GM21825 (cell line): ENCODE measurements at regions not wholly inside any gene's neighbourhood (a gene's known extent, or its start where the extent isn't known, plus 50 kb on each side); places are given as distances from the start of the nearest gene placed in this dataset.

ENCODE experiments used
- ATAC-seq: cut with Tn5 transposase; IDR thresholded peaks from one replicate; pipeline ENCODE4 v1.9.1; 2021; ENCODE audit warnings: mild to moderate bottlenecking, moderate library complexity; ENCODE audit not compliant: unreplicated experiment

- no peak for ATAC-seq
These were observed 603.0 kb downstream of the LMO7 start for GRCh38 chr13:76239031-76239680.

GRCh38 chr13:76231522-76232167, 595.5 kb downstream of the LMO7 start:
- ATAC-seq, result no peak

DNA sequence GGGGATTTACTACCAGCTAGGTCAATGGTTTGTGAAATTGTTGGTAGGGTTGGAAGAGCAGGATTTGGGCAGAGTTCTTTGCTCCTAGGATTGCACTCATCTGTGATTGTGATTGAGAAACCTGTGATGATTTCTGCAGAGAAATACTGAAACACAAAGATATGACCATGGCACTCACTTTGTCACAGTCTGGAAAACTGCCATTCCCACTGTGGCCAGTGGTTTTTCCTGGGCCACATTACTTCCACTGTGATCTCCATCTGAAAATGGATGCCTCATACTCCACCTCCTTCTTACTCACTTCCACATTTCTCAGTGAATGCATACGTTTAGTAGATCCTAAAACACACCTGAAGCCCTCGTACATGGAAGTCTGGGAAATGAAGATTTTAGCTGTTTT, 593.2 kb downstream of the LMO7 start:
- no peak for ATAC-seq

GRCh38 chr13:76226941-76227340, 590.8 kb downstream of the LMO7 start:
- ATAC-seq, result no peak

DNA sequence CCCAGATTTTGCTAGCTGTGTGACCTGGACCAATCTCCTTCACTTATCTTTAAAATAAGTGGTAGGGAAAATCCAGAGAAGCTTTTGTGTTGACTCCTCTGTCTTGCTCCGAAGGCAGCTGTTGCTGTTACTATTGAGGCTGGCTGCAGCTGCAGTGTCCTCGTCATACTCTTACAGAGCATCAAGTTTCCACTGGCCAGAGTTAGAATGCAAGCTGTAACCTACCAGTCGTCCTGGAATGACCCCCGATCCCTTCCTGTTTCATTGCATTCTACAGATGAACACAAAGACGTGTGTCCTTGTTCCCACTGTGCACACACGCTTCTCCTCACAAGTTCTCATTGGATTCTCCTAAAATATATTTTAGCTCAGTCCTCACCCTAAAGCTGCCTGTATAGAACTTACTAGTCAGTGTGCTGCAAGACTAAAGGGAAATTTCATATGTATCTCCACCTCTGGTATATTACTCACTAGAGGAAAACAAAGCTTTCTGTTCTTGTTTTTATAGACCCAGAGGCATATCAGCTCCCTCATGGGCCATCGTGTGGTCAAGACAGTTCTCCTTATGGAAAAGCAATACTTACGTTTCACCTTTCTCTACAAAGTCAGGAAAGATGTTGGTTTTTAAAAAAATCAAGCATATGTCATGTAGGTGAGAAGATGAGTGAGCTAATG, 589.8 kb downstream of the LMO7 start:
- ATAC-seq, result no peak

DNA sequence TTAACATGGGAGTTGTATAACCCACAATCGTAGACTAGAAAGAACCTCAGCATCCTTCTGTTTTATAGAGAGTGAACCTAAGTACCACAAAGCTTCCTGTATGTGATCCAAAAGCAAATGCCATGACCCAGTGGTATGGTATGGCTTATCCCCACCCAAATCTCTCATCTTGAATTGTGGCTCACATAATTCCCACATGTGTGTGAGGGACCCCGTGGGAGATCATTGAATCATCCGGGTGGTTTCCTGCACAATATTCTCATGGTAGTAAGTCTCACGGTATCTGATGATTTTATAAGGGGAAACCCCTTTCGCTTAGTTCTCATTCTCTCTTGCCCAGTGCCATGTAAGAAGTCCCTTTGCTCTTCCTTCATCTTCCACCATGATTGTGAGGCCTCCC, 587.9 kb downstream of the LMO7 start:
- ATAC-seq, result no peak

GRCh38 chr13:76223565-76223964, 587.4 kb downstream of the LMO7 start:
- ATAC-seq, result no peak

GRCh38 chr13:76222511-76222910, 586.4 kb downstream of the LMO7 start:
- ATAC-seq, result no peak

DNA sequence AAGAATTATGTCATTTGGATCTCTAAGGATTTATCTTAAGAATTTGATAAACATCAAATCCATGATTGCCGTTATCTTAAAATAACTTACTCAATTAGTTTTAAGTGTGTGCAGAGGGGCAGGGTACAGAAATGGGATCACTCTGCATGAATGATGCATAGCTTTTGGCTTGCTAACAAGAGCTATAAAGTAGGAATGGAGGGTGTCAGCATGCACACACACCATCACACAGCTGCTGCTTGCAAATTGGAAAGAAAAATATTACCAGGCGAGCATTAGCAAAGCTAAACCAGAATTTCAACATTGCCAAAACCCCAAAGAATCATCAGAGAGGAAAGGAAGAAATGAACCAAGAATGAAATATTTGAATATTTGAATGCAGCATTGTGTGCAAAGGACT, 580.6 kb downstream of the LMO7 start:
- no peak for ATAC-seq

DNA sequence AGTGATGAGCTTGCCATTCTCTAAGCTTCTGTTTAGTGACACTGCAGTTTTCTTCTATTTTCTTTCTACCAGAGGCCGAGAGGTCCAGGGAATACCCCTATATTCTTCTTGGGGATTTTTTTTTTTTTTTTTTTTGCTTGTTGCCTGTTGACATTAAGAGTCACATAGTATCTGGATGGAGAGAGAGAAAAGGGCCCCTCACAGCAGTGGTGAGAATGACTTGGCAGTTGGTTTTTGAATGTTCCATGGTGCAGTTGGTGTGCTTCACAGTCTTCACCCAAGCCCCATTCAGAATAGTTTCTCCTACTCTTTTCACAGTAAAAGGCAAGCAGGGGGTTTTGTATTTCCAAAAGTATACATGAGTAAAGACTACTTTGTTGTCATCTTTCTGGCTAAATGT, 577.9 kb downstream of the LMO7 start:
- ATAC-seq, result no peak

GRCh38 chr13:76213423-76213904, 577.3 kb downstream of the LMO7 start:
- ATAC-seq, result no peak

DNA sequence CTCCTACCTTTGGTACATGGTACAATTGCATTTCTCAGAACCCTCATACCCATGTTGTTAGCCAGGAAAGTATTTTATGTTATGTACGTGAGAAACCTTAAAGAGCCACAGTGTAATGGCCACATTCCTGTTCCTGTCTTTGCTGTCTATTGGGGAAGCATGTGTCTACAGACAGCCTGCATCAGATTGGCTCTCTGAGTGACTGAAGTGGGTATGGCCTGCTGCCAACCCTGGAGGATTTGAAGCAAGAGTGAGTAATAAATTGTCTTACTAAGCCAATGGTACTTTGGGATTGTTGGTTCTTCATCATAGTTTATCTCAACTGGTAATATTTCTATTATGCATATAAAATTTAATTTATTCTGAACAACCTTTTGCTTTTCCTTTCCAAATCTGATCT, 574.1 kb downstream of the LMO7 start:
- no peak for ATAC-seq

GRCh38 chr13:76198568-76199163, 562.5 kb downstream of the LMO7 start:
- no peak for ATAC-seq

DNA sequence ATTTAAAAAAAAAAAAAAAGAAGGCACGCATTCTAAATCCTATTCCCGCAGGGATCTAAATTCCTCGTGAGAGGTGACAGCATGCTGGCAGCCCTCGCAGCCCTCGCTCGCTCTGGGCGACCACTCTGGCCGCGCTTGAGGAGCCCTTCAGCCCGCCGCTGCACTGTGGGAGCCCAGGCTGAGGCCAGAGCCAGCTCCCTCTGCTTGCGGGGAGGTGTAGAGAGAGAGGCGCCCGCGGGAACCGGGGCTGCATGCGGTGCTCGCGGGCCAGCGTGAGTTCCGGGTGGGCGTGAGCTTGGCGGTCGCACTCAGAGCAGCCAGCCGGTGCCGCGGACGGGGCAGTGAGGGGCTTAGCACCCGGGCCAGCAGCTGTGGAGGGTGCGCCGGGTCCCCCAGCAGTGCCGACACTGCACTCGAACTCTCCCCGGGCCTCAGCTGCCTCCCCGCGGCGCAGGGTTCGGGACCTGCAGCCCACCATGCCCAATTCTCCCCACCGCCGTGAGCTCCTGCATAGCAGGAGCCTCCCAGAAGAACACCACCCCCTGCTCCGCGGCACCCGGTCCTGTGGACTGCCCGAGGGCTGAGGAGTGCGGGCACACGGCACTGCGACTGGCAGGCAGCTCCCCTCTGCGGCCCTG, 553.9 kb downstream of the LMO7 start:
- no peak for ATAC-seq

GRCh38 chr13:76175961-76176725, 540.0 kb downstream of the LMO7 start:
- ATAC-seq, result no peak

- ATAC-seq, result no peak
These were observed 532.5 kb downstream of the LMO7 start for GRCh38 chr13:76168661-76169060.

DNA sequence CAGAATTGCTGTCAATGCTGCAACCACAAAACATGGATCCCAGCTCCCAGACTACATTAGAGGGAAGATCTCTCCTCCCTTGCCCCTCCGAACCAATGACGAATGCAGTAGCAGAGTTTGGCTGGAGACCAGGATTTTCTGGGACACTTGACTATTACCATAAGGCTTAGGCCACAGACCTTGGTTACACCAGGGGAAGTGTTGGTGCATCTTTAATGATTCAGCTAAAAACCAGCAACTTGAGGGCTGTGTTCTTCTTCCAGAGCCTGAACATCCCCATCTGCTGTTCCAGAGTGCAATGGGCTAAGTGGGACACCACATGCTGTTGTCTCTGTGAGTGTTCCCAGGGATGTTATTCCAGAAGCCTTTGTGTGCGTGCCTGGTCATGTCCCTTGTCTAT, 528.2 kb downstream of the LMO7 start:
- ATAC-seq, result no peak

DNA sequence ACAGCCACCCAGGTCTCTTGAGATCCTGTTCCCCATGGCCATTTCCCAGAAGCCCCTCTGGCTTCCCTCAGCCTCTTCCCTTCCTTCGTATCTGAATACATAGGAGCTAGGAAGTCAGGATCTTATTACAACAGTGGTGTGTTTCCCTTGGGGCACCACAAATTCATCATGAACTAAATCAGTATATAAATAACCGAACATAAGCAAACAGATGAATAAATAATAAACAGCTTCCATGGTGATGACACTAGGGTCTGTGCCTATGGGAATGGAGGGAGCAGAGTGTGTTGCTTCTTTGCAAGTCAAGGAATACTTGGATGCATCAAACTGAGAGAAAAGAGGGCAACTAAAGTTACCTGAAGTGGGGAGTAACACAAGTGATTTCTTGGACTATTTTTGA, 527.6 kb downstream of the LMO7 start:
- ATAC-seq, result no peak

DNA sequence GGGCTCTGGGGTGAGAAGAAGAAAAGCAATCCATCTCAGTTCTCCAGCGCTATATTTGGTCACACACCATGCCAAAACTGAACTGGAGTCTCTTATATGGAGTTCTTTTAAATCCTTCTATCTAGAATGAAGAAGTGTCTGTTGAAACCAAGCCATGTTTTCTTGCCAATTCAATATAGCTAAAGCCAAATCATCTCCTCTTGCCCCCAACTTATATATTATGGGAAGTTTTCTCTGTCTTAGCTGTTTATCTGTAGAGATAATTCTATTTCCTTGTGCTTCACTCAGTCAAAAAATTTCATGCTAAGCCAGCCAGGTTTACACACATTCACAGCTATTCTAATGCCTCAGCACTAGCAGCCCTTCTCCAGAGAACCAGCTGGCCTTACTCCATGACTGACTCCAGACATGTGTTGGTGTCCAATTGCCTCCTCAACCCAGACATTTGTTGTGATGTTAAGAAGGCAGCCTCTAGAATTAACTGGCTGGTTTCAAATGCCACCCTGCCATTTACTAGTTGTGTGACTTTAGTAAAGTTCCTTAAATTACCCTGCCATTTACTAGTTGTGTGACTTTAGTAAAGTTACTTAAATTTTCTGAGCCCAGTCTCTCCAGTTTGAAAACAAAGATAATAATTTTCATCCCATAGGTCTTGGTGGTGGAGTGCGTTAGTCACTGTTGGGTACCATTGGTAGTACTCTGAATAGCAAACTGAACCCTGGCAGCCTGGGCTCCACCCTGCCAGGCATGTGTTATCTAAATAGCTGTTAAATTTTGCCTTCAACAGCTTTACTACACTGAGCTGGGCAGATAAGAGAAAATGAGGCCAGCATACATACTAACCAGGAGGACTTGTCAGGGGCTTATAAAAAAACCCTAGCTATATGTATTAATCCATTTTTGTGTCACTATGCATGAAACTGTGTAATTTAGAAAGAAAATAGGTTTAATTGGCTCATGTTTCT, 525.1 kb downstream of the LMO7 start:
- no peak for ATAC-seq
